Stimulated activated effector memory CD8-positive, alpha-beta T cell treated with anti-CD3 and anti-CD28 coated beads, Interleukin-12 subunit alpha, Interleukin-12 subunit beta, amount 100 ng/mL, for 72 hours (primary cell): ENCODE measurements at regions not wholly inside any gene's neighbourhood (a gene's known extent, or its start where the extent isn't known, plus 50 kb on each side); places are given as distances from the start of the nearest gene placed in this dataset.
A peak's percentile ranks its signal among the peaks of the same experiment; 100 is the strongest.
"Not testable (repeated sequence)": the region's sequence is repeated elsewhere in the genome, so short reads cannot be mapped to it uniquely, and the experiment has no call there.

Experiments
- ATAC-seq: fragments of 150-1000 bp; cut with Tn5 transposase; 2 replicates; pipeline ENCODE4 v1.10.0; 2021
- DNase-seq, 2 donors: peaks; one replicate each; pipeline ENCODE4 v3.0.0; 2021 to 2022; ENCODE audit warnings: low spot score in 2 of 2
- H3K27ac Mint-ChIP-seq: one replicate; pipeline ENCODE4 v1.8.0; 2022; ENCODE audit warnings: mild to moderate bottlenecking, mixed read lengths
- H3K36me3 Mint-ChIP-seq: one replicate; pipeline ENCODE4 v1.8.0; 2022; ENCODE audit warnings: mild to moderate bottlenecking, mixed read lengths
- H3K4me1 Mint-ChIP-seq: one replicate; pipeline ENCODE4 v1.8.0; 2022; ENCODE audit warnings: mixed read lengths
- H3K4me3 Mint-ChIP-seq: one replicate; pipeline ENCODE4 v1.8.0; 2022; ENCODE audit warnings: mild to moderate bottlenecking, mixed read lengths
- H3K9me3 Mint-ChIP-seq: one replicate; pipeline ENCODE4 v1.8.0; 2022; ENCODE audit warnings: mixed read lengths

GRCh38 chr5:57360871-57361270 lies 121.7 kb downstream of the ACTBL2 start:
- Mint-ChIP-seq H3K9me3 (no peaks in the 10 kb centered on the region), H3K36me3 (no peaks in the 10 kb centered on the region), H3K4me3 (no peak overlapping the region), H3K27ac (no peak overlapping the region), H3K4me1 (no peaks in the 10 kb centered on the region)
- ATAC-seq (no peak), DNase-seq (no peak)

GRCh38 chr5:57358796-57359592 lies 123.6 kb downstream of the ACTBL2 start:
- no peaks in the 10 kb centered on the region for H3K9me3 Mint-ChIP-seq
- DNase-seq: no peak
- no peak overlapping the region for H3K27ac Mint-ChIP-seq
- H3K36me3 Mint-ChIP-seq: no peaks in the 10 kb centered on the region
- no peaks in the 10 kb centered on the region for H3K4me1 Mint-ChIP-seq
- H3K4me3 Mint-ChIP-seq: no peak overlapping the region
- ATAC-seq: no peak

- not testable (repeated sequence) for H3K4me3 Mint-ChIP-seq, H3K36me3 Mint-ChIP-seq, ATAC-seq, H3K9me3 Mint-ChIP-seq, H3K27ac Mint-ChIP-seq, H3K4me1 Mint-ChIP-seq, DNase-seq
Measured at GRCh38 chr5:57356850-57357249, 125.8 kb downstream of the ACTBL2 start.

- H3K27ac Mint-ChIP-seq: no peak overlapping the region
- no peak overlapping the region for H3K4me3 Mint-ChIP-seq
- DNase-seq (no peak), ATAC-seq (no peak)
- H3K36me3 Mint-ChIP-seq: no peaks in the 10 kb centered on the region
- peaks cover 4% of the 10 kb centered on the region for H3K9me3 Mint-ChIP-seq
- H3K4me1 Mint-ChIP-seq: no peaks in the 10 kb centered on the region
Measured at GRCh38 chr5:57349214-57349613, 133.4 kb downstream of the ACTBL2 start.

GRCh38 chr5:57348376-57349140 lies 134.1 kb downstream of the ACTBL2 start:
- H3K27ac Mint-ChIP-seq: no peak overlapping the region

GRCh38 chr5:57346328-57346727 lies 136.3 kb downstream of the ACTBL2 start:
- no peak overlapping the region for H3K4me3 Mint-ChIP-seq
- H3K36me3 Mint-ChIP-seq: no peaks in the 10 kb centered on the region

More at GRCh38 chr5:57348376-57349140, 134.1 kb downstream of the ACTBL2 start:
- Mint-ChIP-seq H3K4me1 (no peaks in the 10 kb centered on the region), H3K4me3 (no peak overlapping the region), H3K36me3 (no peaks in the 10 kb centered on the region), H3K9me3 (peaks cover 4% of the 10 kb centered on the region)
- ATAC-seq (no peak), DNase-seq (no peak)

GRCh38 chr5:57341380-57341979 lies 141.1 kb downstream of the ACTBL2 start:
- H3K9me3 Mint-ChIP-seq: peaks cover 4% of the 10 kb centered on the region
- H3K36me3 Mint-ChIP-seq: no peaks in the 10 kb centered on the region
- peak overlapping the region; percentile 51 for H3K27ac Mint-ChIP-seq
- DNase-seq: no peak
- no peak for ATAC-seq
- H3K4me1 Mint-ChIP-seq: no peaks in the 10 kb centered on the region
- H3K4me3 Mint-ChIP-seq: no peak overlapping the region

More at GRCh38 chr5:57346328-57346727, 136.3 kb downstream of the ACTBL2 start:
- ATAC-seq (no peak), DNase-seq (no peak)
- Mint-ChIP-seq H3K9me3 (peaks cover 4% of the 10 kb centered on the region), H3K4me1 (no peaks in the 10 kb centered on the region), H3K27ac (no peak overlapping the region)

- Mint-ChIP-seq H3K9me3 (no peaks in the 10 kb centered on the region), H3K4me1 (no peaks in the 10 kb centered on the region), H3K36me3 (no peaks in the 10 kb centered on the region), H3K27ac (no peak overlapping the region), H3K4me3 (no peak overlapping the region)
- no peak for DNase-seq
- no peak for ATAC-seq
Measured at GRCh38 chr5:57340681-57341080, 141.9 kb downstream of the ACTBL2 start.

- no peaks in the 10 kb centered on the region for H3K4me1 Mint-ChIP-seq
- no peak overlapping the region for H3K4me3 Mint-ChIP-seq
- no peak overlapping the region for H3K27ac Mint-ChIP-seq
- ATAC-seq (no peak), DNase-seq (no peak)
- no peaks in the 10 kb centered on the region for H3K36me3 Mint-ChIP-seq
- H3K9me3 Mint-ChIP-seq: no peaks in the 10 kb centered on the region
Measured at GRCh38 chr5:57339521-57339920, 143.1 kb downstream of the ACTBL2 start.

GRCh38 chr5:57338868-57339340 lies 143.7 kb downstream of the ACTBL2 start:
- no peaks in the 10 kb centered on the region for H3K36me3 Mint-ChIP-seq
- H3K9me3 Mint-ChIP-seq: no peaks in the 10 kb centered on the region
- H3K4me3 Mint-ChIP-seq: no peak overlapping the region
- no peak for DNase-seq
- no peak for ATAC-seq
- H3K27ac Mint-ChIP-seq: no peak overlapping the region
- H3K4me1 Mint-ChIP-seq: no peaks in the 10 kb centered on the region

GRCh38 chr5:57338068-57338867 lies 144.3 kb downstream of the ACTBL2 start:
- Mint-ChIP-seq H3K4me3 (no peak overlapping the region), H3K27ac (no peak overlapping the region), H3K36me3 (no peaks in the 10 kb centered on the region), H3K9me3 (no peaks in the 10 kb centered on the region), H3K4me1 (no peaks in the 10 kb centered on the region)
- peak; percentile 65 for ATAC-seq
- no peak for DNase-seq

GRCh38 chr5:57335092-57335660 lies 147.4 kb downstream of the ACTBL2 start:
- Mint-ChIP-seq H3K27ac (no peak overlapping the region), H3K9me3 (no peaks in the 10 kb centered on the region), H3K4me1 (no peaks in the 10 kb centered on the region), H3K4me3 (no peak overlapping the region), H3K36me3 (no peaks in the 10 kb centered on the region)
- no peak for DNase-seq
- no peak for ATAC-seq

- Mint-ChIP-seq H3K4me1 (no peaks in the 10 kb centered on the region), H3K36me3 (no peaks in the 10 kb centered on the region), H3K4me3 (no peak overlapping the region), H3K27ac (no peak overlapping the region), H3K9me3 (no peaks in the 10 kb centered on the region)
- DNase-seq: no peak
- ATAC-seq: no peak
Measured at GRCh38 chr5:57334475-57334874, 148.1 kb downstream of the ACTBL2 start.

GRCh38 chr5:57332361-57332760 lies 150.2 kb downstream of the ACTBL2 start:
- DNase-seq: no peak
- H3K27ac Mint-ChIP-seq: no peak overlapping the region
- ATAC-seq: no peak
- H3K4me3 Mint-ChIP-seq: no peak overlapping the region
- H3K4me1 Mint-ChIP-seq: peaks cover 8% of the 10 kb centered on the region
- no peaks in the 10 kb centered on the region for H3K9me3 Mint-ChIP-seq
- H3K36me3 Mint-ChIP-seq: no peaks in the 10 kb centered on the region
